Ramos (cell line): ENCODE measurements at regions not wholly inside any gene's neighbourhood (a gene's known extent, or its start where the extent isn't known, plus 50 kb on each side); places are given as distances from the start of the nearest gene placed in this dataset.

Experiments
- in situ Hi-C: fragments of 300-500 bp; cut with MboI; formaldehyde crosslinking; loops from one replicate; pipeline ENCODE4 v1.14.3; 2022; ENCODE audit warnings: low sequenced_read_pairs; ENCODE audit not compliant: unreplicated experiment

DNA sequence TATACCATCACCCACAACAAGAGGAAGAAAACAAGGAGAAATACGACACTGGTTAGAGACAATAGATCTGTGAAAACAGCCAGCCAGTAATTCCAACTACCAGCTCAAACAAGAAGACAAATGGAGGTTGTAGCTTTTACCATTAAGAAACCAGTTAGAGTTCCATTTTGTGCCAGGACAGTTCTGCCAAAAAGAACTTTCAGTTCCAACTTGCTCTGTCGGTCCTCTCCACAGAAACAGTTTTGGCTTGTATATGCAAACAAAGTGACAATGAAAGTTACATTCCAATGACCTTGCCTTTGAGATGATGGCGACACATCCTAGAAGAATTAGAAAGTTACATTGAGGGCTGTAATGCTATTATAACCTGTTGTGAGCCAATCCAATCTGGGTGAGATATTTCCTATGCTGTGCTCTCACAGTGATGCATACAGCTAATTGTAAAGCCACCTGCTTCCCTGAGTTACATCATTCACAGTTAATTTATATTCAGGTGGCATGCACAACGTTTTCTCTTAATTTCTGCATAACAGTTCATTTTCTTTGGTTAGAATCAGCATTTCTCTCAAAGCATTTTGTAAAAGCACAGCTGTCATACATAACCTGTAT is 1378.4 kb upstream of the PIK3C3 start:
- in situ Hi-C loops, result no loop called here

GRCh38 chr18:40570615-40571014 is 1384.4 kb upstream of the PIK3C3 start:
- in situ Hi-C loops, result no loop called here

DNA sequence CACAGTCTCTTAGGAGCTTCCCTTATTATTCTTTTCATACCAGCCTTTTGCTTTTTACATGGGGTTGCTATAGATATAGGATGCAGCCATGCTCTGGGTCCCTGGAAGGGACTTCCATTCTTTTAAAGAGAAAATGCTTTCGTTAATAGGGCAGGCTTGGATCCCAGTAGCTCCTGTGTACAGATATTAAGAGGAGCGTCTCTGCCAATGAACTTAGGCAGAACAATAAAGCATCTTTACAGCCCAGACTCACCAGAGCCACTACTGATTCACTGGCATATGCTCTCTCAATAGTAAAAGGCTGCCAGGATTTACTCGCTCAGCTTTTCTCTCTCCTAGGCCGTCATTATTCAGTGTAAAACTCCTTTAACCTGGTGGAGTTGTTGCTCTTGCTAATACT is 1385.4 kb upstream of the PIK3C3 start:
- in situ Hi-C loops, result no loop called here

DNA sequence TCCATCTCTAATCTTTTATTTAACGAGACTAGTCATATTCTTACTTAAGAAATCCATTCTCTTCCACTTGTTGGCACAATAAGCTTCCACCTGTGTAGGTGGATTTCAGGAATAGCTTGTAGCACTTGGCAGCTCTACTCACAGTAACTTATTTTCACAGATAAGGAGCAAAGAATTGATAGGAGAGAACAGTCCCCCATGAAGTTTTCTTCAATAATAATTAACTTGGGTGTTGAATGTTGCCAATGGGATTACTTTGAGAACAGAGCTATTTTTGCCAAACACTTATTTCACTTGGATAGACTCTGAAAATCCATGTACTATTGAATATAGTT is 1388.6 kb upstream of the PIK3C3 start:
- in situ Hi-C loops, result no loop called here

- in situ Hi-C loops, result no loop called here
Measured at GRCh38 chr18:40565805-40566509, 1389.1 kb upstream of the PIK3C3 start.

- in situ Hi-C loops, result no loop called here
Measured at GRCh38 chr18:40559556-40559955, 1395.5 kb upstream of the PIK3C3 start.

- in situ Hi-C loops, result no loop called here
Measured at GRCh38 chr18:40558706-40559392, 1396.2 kb upstream of the PIK3C3 start.

DNA sequence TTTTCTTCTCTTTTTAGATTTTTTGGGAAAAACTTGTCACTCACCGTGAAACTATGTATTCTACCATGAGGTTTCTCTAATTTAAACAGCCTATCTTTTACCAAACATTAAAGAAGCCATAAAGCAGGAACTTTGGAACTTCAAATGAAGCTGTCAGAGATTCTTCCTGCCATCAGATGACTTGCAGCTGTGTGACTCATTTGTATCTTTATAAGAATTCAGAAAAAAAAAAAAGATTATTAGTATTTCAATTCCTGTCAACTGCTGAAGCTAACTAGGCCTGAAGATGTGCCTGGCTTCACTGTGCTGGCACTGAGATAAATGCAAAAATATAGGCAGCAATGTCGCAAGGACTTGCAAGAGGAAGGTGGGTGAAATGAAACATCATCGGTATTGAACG is 1399.1 kb upstream of the PIK3C3 start:
- in situ Hi-C loops, result no loop called here

DNA sequence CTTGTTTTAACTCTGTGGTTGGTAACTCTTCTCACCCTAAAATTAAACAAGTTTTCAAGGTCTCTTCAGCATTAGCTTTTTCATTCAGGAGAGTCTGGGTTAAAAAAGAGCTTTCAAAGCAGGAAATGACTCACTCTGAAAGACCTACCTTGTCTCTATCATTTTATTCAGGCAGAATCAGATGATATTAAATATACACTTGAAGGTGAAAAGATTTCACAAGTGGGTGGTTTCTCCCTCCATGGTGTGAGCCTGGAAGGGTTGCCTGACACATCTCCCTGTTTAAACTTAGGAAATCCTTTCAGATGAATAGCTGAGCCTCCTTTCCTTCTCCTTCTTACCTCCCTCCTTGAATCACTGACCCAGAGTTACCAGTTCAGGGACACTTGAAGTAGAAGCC is 1402.0 kb upstream of the PIK3C3 start:
- in situ Hi-C loops, result no loop called here

DNA sequence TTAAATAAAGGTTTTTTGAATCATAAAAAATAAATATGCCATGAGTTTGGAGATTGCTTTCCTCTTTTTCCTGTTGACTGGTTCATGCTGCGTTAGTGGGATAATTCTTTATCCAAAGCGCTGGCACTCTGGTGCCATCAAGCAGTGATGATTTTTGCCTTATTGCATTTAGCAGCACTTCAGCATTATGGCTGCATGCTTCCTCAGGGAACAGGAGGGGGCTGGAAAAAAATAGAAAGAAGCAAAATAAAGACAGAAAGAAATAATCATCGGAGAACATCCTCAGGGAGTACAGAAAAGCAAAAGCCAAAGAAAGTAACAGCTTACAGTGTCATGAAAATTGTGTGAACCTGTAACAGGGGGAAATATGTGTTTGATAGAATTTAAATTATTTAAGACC is 1408.2 kb upstream of the PIK3C3 start:
- in situ Hi-C loops, result no loop called here

DNA sequence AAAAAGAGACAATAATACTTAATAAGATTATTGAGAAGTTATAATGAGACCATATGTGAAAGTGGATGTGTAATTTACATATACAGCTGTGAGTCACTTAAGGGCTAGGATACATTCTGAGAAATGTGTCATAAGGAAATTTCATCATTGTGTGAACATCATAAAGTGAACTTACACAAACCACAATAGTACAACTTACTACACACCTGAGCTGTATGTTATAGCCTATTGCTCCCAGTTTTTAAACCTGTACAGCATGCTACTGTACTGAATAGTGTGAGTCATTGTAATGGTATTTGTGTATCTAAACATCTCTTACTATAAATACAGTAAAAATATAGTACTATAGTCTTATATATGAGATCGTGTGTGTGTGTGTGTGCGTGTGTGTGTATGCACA is 1420.3 kb upstream of the PIK3C3 start:
- in situ Hi-C loops, result no loop called here

- in situ Hi-C loops, result no loop called here
Measured at GRCh38 chr18:40532046-40532445, 1423.0 kb upstream of the PIK3C3 start.

- in situ Hi-C loops, result no loop called here
Measured at GRCh38 chr18:40531051-40531450, 1424.0 kb upstream of the PIK3C3 start.

GRCh38 chr18:40529478-40529877 is 1425.6 kb upstream of the PIK3C3 start:
- in situ Hi-C loops, result no loop called here

DNA sequence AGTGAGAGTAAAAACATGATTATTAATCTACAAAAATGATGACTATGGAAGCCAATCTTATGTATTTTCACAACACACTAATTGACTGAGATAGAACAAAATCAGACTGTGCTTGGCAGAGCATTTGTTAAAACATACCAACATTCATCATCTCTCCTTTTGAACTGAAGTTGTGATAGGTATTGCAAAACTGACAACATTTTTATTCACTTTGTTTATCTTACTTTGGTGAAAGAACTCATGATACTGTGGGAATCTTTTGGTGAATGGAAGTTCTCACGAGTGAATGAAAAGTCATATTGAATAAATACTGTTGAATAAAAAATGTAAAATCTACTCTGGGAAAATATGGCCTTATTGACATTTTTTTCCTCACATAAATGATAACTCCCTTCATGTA is 1430.2 kb upstream of the PIK3C3 start:
- in situ Hi-C loops, result no loop called here

DNA sequence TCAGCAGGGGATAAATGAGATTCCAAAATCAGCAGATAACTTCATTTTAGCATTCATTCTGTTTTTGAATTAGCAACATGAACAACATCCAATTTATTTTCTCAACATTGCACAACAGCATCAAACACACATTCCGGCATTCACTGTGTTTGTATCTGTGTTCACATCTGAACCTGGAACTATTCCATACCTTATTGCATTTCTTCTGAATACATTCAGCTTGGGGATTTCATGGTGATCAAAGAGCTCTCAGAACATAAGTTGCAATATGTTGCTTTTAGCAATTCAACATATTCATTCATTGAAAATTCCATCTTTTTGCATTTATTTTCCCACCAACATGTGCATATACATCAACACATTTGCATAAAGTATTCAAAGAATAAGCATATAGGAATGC is 1431.7 kb upstream of the PIK3C3 start:
- in situ Hi-C loops, result no loop called here

DNA sequence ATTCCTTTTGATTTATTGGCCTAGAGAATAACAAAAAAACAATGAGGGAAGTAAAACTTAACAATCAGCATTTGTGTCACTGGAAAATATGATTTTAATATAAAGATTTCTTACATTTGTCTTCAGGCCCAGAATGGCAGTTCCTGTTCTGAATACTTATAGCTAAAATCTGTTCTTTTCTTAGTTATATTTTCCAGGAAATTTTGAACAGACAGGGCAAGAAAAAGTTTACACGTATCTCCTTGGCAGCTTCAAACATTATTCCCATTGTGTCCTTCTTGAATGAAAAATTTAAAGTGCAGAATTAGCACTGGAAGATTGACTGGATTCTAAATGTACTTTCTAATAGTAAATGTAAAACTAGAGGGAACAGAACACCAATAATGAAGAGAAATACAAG is 1454.0 kb upstream of the PIK3C3 start:
- in situ Hi-C loops, result no loop called here

- in situ Hi-C loops, result no loop called here
Measured at GRCh38 chr18:40494603-40495002, 1460.4 kb upstream of the PIK3C3 start.

GRCh38 chr18:40493316-40493715 is 1461.7 kb upstream of the PIK3C3 start:
- in situ Hi-C loops, result no loop called here

GRCh38 chr18:40489301-40489700 is 1465.7 kb upstream of the PIK3C3 start:
- in situ Hi-C loops, result no loop called here

DNA sequence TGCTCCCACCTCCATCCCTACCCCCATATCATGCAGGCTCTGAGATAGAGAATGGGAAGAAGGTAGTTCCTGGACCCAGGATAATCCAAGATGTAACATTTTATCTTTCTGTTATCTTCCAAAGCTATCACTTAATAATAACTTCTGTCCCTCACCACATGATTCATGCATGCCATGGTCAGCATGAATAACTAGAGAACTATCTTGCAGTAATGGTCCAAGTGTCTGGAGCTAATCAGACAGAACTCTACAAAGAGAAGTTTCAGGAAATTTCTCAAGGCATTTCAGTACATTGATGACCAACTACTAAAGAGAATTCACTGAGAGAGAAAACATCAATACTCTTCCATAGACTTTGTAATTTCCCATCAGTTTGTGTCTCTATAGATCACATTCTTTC is 1469.7 kb upstream of the PIK3C3 start:
- in situ Hi-C loops, result no loop called here
